NB4 (cell line): ENCODE measurements at regions not wholly inside any gene's neighbourhood (a gene's known extent, or its start where the extent isn't known, plus 50 kb on each side); places are given as distances from the start of the nearest gene placed in this dataset.

ENCODE experiments used
- DNase-seq: peaks from one replicate; pipeline ENCODE4 v3.0.0; 2010; ENCODE audit warnings: low read depth
- H3K4me3 ChIP-seq: one replicate; pipeline ENCODE4 v1.5.1; 2011; ENCODE audit warnings: mild to moderate bottlenecking, low read depth, low read length, moderate library complexity
- MAX ChIP-seq: IDR thresholded peaks from 2 replicates; pipeline ENCODE4 v1.6.1; 2011; ENCODE audit warnings: low read depth, low read length
- MYC ChIP-seq: IDR thresholded peaks from 2 replicates; pipeline ENCODE4 v1.6.1; 2011; ENCODE audit warnings: low read depth, low read length
- POLR2A ChIP-seq: IDR thresholded peaks from 2 replicates; pipeline ENCODE4 v1.6.1; 2011; ENCODE audit warnings: mild to moderate bottlenecking; ENCODE audit not compliant: insufficient read length; ENCODE audit errors: extremely low read depth
- TF ChIP-seq, protein P1 (sequence below): IDR thresholded peaks from one replicate; pipeline ENCODE4 v1.5.1; 2012; ENCODE audit warnings: low read depth, low read length

DNA sequence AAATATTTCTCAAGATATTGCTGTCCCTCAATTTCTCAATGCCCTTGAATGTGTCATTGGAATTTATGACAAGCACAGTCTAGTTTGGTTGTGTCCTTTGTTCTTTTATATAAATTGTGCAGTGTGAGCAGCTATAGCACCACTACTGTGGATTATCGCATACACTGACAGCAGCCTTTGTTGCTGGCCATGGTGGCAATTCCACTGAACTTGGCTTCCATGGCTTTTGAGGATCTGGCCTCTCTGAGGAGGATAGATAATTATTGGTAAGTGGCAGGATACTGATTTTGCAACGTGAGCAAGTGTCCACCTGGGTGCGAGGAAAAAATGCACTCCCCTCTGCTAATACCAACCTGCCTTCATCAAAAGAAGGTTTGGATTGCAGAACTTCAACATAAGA lies 84.0 kb downstream of the RDH14 start:
- no peak for DNase-seq
- TF ChIP-seq MYC (no peak), POLR2A (no peak), MAX (no peak)
- no peak overlapping the region for H3K4me3 ChIP-seq

GRCh38 chr2:18475884-18476283 lies 84.6 kb downstream of the RDH14 start:
- TF ChIP-seq MAX (no peak), POLR2A (no peak), MYC (no peak)
- H3K4me3 ChIP-seq: no peak overlapping the region

DNA sequence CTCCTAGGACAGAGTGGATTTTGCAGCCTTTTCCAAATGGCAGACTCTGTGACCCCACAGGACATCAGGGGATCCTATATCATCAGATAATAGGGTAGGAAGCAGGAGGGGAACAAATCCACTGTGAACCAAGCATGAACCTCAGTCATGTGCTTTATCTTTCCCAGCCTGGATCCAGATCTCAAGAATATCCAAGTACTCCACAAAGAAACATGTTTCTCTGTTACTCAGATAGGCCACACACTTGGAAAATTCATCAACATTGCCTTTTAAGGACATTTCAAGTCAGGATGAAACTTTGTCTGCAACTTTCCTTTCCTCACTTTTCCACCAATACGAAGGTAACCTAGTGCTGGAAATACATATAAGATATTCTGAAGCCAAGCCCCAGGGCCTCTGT lies 85.8 kb downstream of the RDH14 start:
- H3K4me3 ChIP-seq: no peak overlapping the region
- TF ChIP-seq MYC (no peak), MAX (no peak), POLR2A (no peak)
- TF ChIP-seq, protein P1, sequence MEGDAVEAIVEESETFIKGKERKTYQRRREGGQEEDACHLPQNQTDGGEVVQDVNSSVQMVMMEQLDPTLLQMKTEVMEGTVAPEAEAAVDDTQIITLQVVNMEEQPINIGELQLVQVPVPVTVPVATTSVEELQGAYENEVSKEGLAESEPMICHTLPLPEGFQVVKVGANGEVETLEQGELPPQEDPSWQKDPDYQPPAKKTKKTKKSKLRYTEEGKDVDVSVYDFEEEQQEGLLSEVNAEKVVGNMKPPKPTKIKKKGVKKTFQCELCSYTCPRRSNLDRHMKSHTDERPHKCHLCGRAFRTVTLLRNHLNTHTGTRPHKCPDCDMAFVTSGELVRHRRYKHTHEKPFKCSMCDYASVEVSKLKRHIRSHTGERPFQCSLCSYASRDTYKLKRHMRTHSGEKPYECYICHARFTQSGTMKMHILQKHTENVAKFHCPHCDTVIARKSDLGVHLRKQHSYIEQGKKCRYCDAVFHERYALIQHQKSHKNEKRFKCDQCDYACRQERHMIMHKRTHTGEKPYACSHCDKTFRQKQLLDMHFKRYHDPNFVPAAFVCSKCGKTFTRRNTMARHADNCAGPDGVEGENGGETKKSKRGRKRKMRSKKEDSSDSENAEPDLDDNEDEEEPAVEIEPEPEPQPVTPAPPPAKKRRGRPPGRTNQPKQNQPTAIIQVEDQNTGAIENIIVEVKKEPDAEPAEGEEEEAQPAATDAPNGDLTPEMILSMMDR: no peak
- DNase-seq: no peak

More at GRCh38 chr2:18475884-18476283, 84.6 kb downstream of the RDH14 start:
- no peak for DNase-seq

DNA sequence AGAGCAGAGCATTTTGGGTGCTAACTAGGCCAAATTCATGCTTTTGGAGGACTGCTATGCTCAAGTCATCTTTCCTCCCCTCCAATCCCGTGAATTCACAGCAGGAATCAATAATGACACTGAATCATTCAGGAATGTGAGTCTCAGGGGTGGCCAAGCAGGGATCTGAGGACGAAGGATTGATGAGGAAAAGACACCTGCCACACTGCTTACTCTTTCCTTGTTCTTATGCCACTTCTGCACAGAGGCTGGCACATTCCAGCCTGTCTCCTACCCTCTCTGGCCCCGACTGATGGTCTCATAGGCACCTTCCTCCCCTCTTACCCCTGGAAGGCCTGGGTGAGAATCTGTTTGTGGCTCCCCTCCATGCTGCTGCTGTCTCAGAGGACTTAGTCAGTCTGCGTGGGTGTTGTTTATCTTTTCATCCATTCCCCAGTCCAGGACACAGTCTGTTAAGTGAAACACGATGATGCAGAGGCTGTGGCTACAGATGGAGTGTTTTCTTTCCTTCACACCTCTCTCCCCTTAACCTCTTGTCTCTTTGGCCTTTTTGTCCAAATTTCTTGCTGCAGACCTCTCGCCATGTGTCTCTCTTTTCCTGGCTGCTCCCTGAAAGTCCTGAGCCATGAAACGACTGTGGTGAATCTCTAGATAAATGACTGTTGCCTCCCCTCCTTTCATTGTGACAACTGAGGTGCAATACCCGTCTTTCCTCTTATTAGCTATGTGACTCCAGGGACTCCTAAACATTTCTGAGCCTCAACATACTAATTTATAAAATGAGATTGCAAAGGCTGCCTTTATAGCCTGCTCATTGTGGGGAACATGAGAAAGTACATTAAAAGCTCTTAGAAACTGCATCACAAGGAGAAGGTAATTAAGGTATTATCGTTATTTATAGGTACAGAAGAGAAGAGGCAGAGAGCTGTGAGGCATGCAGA lies 86.9 kb downstream of the RDH14 start:
- H3K4me3 ChIP-seq: no peak overlapping the region
- TF ChIP-seq MAX: no peak
- TF ChIP-seq, protein P1: no peak
- TF ChIP-seq POLR2A: no peak
- no peak for TF ChIP-seq MYC
- DNase-seq: no peak

GRCh38 chr2:18467749-18468360 lies 92.6 kb downstream of the RDH14 start:
- no peak for DNase-seq
- no peak overlapping the region for H3K4me3 ChIP-seq
- TF ChIP-seq MAX (no peak), POLR2A (no peak), MYC (no peak)
- TF ChIP-seq, protein P1: no peak

GRCh38 chr2:18465979-18466378 lies 94.5 kb downstream of the RDH14 start:
- H3K4me3 ChIP-seq: no peak overlapping the region
- TF ChIP-seq MYC (no peak), MAX (no peak), POLR2A (no peak)
- TF ChIP-seq, protein P1: no peak
- DNase-seq: no peak
